ENCODE measurements at regions not wholly inside any gene's neighbourhood (a gene's known extent, or its start where the extent isn't known, plus 50 kb on each side); places are given as distances from the start of the nearest gene placed in this dataset.
"Not testable (repeated sequence)": the region's sequence is repeated elsewhere in the genome, so short reads cannot be mapped to it uniquely, and the experiment has no call there.

GRCh38 chr2:185268651-185269050 is 470.0 kb upstream of the FSIP2 start:
- H3K4me3 Mint-ChIP-seq, result no peak overlapping the region
- peaks cover 2% of the 10 kb centered on the region for H3K9me3 Mint-ChIP-seq
- no peak for DNase-seq
- H3K36me3 Mint-ChIP-seq, result no peaks in the 10 kb centered on the region
- H3K27ac Mint-ChIP-seq, result no peak overlapping the region
- no peaks in the 10 kb centered on the region for H3K4me1 Mint-ChIP-seq
- H3K27me3 Mint-ChIP-seq, result no peaks in the 10 kb centered on the region

- no peak overlapping the region for H3K4me3 Mint-ChIP-seq
- H3K27me3 Mint-ChIP-seq, result no peaks in the 10 kb centered on the region
- H3K9me3 Mint-ChIP-seq, result no peaks in the 10 kb centered on the region
- no peaks in the 10 kb centered on the region for H3K4me1 Mint-ChIP-seq
- DNase-seq, result no peak
- no peak overlapping the region for H3K27ac Mint-ChIP-seq
- no peaks in the 10 kb centered on the region for H3K36me3 Mint-ChIP-seq
Measured at GRCh38 chr2:185274718-185275484, 463.7 kb upstream of the FSIP2 start.

- not testable (repeated sequence) for DNase-seq, H3K36me3 Mint-ChIP-seq, H3K9me3 Mint-ChIP-seq, H3K4me1 Mint-ChIP-seq, H3K4me3 Mint-ChIP-seq, H3K27ac Mint-ChIP-seq, H3K27me3 Mint-ChIP-seq
Measured at GRCh38 chr2:185275979-185276378, 462.6 kb upstream of the FSIP2 start.

- no peaks in the 10 kb centered on the region for H3K9me3 Mint-ChIP-seq
- H3K36me3 Mint-ChIP-seq, result no peaks in the 10 kb centered on the region
- no peak for DNase-seq
- H3K4me1 Mint-ChIP-seq, result no peaks in the 10 kb centered on the region
- no peak overlapping the region for H3K4me3 Mint-ChIP-seq
- no peaks in the 10 kb centered on the region for H3K27me3 Mint-ChIP-seq
- no peak overlapping the region for H3K27ac Mint-ChIP-seq
Measured at GRCh38 chr2:185278761-185279160, 459.8 kb upstream of the FSIP2 start.

GRCh38 chr2:185279999-185280398 is 458.6 kb upstream of the FSIP2 start:
- H3K4me1 Mint-ChIP-seq, result no peaks in the 10 kb centered on the region
- H3K27ac Mint-ChIP-seq, result no peak overlapping the region
- no peak for DNase-seq
- no peaks in the 10 kb centered on the region for H3K9me3 Mint-ChIP-seq
- no peak overlapping the region for H3K4me3 Mint-ChIP-seq
- no peaks in the 10 kb centered on the region for H3K27me3 Mint-ChIP-seq
- no peaks in the 10 kb centered on the region for H3K36me3 Mint-ChIP-seq

- H3K27ac Mint-ChIP-seq, result no peak overlapping the region
- H3K9me3 Mint-ChIP-seq, result no peaks in the 10 kb centered on the region
- H3K27me3 Mint-ChIP-seq, result no peaks in the 10 kb centered on the region
- no peaks in the 10 kb centered on the region for H3K36me3 Mint-ChIP-seq
- no peak overlapping the region for H3K4me3 Mint-ChIP-seq
- no peak for DNase-seq
- no peaks in the 10 kb centered on the region for H3K4me1 Mint-ChIP-seq
Measured at GRCh38 chr2:185284696-185285095, 453.9 kb upstream of the FSIP2 start.

GRCh38 chr2:185290012-185290411 is 448.6 kb upstream of the FSIP2 start:
- not testable (repeated sequence) for H3K4me3 Mint-ChIP-seq, H3K27me3 Mint-ChIP-seq, H3K36me3 Mint-ChIP-seq, H3K4me1 Mint-ChIP-seq, H3K9me3 Mint-ChIP-seq, DNase-seq, H3K27ac Mint-ChIP-seq

GRCh38 chr2:185291035-185291647 is 447.5 kb upstream of the FSIP2 start:
- Mint-ChIP-seq H3K27me3 (no peaks in the 10 kb centered on the region), H3K4me3 (no peak overlapping the region), H3K4me1 (no peaks in the 10 kb centered on the region), H3K9me3 (no peaks in the 10 kb centered on the region), H3K27ac (no peak overlapping the region), H3K36me3 (no peaks in the 10 kb centered on the region)
- DNase-seq, result peak; percentile 6

GRCh38 chr2:185299867-185300266 is 438.7 kb upstream of the FSIP2 start:
- Mint-ChIP-seq H3K4me3 (no peak overlapping the region), H3K9me3 (no peaks in the 10 kb centered on the region), H3K4me1 (no peaks in the 10 kb centered on the region), H3K36me3 (no peaks in the 10 kb centered on the region), H3K27ac (no peak overlapping the region), H3K27me3 (no peaks in the 10 kb centered on the region)
- no peak for DNase-seq

GRCh38 chr2:185306119-185306518 is 432.5 kb upstream of the FSIP2 start:
- H3K36me3 Mint-ChIP-seq, result no peaks in the 10 kb centered on the region
- no peak overlapping the region for H3K27ac Mint-ChIP-seq

GRCh38 chr2:185316383-185316782 is 422.2 kb upstream of the FSIP2 start:
- no peak for DNase-seq
- Mint-ChIP-seq H3K27me3 (no peaks in the 10 kb centered on the region), H3K36me3 (no peaks in the 10 kb centered on the region)

More at GRCh38 chr2:185306119-185306518, 432.5 kb upstream of the FSIP2 start:
- Mint-ChIP-seq H3K27me3 (no peaks in the 10 kb centered on the region), H3K9me3 (no peaks in the 10 kb centered on the region), H3K4me3 (no peak overlapping the region), H3K4me1 (no peaks in the 10 kb centered on the region)
- no peak for DNase-seq

GRCh38 chr2:185318271-185318724 is 420.3 kb upstream of the FSIP2 start:
- Mint-ChIP-seq H3K9me3 (no peaks in the 10 kb centered on the region), H3K27me3 (no peaks in the 10 kb centered on the region), H3K36me3 (no peaks in the 10 kb centered on the region), H3K4me1 (no peaks in the 10 kb centered on the region), H3K27ac (no peak overlapping the region), H3K4me3 (no peak overlapping the region)
- DNase-seq, result no peak

More at GRCh38 chr2:185316383-185316782, 422.2 kb upstream of the FSIP2 start:
- Mint-ChIP-seq H3K27ac (no peak overlapping the region), H3K4me1 (no peaks in the 10 kb centered on the region), H3K9me3 (no peaks in the 10 kb centered on the region), H3K4me3 (no peak overlapping the region)

- DNase-seq, result no peak
- no peaks in the 10 kb centered on the region for H3K4me1 Mint-ChIP-seq
- H3K27me3 Mint-ChIP-seq, result no peaks in the 10 kb centered on the region
- H3K4me3 Mint-ChIP-seq, result no peak overlapping the region
- no peaks in the 10 kb centered on the region for H3K36me3 Mint-ChIP-seq
- no peak overlapping the region for H3K27ac Mint-ChIP-seq
- H3K9me3 Mint-ChIP-seq, result peaks cover 2% of the 10 kb centered on the region
Measured at GRCh38 chr2:185335879-185336278, 402.7 kb upstream of the FSIP2 start.

GRCh38 chr2:185337033-185337432 is 401.6 kb upstream of the FSIP2 start:
- H3K4me1 Mint-ChIP-seq, result no peaks in the 10 kb centered on the region
- H3K9me3 Mint-ChIP-seq, result peaks cover 2% of the 10 kb centered on the region
- no peaks in the 10 kb centered on the region for H3K27me3 Mint-ChIP-seq
- no peaks in the 10 kb centered on the region for H3K36me3 Mint-ChIP-seq
- no peak overlapping the region for H3K4me3 Mint-ChIP-seq
- DNase-seq, result no peak
- H3K27ac Mint-ChIP-seq, result no peak overlapping the region

GRCh38 chr2:185338104-185338503 is 400.5 kb upstream of the FSIP2 start:
- Mint-ChIP-seq H3K36me3 (no peaks in the 10 kb centered on the region), H3K4me1 (no peaks in the 10 kb centered on the region)

GRCh38 chr2:185347445-185347844 is 391.2 kb upstream of the FSIP2 start:
- DNase-seq, result no peak
- Mint-ChIP-seq H3K4me1 (no peaks in the 10 kb centered on the region), H3K36me3 (no peaks in the 10 kb centered on the region), H3K4me3 (no peak overlapping the region), H3K27ac (no peak overlapping the region), H3K9me3 (no peaks in the 10 kb centered on the region), H3K27me3 (no peaks in the 10 kb centered on the region)

More at GRCh38 chr2:185338104-185338503, 400.5 kb upstream of the FSIP2 start:
- H3K27me3 Mint-ChIP-seq, result no peaks in the 10 kb centered on the region
- H3K27ac Mint-ChIP-seq, result no peak overlapping the region
- H3K4me3 Mint-ChIP-seq, result no peak overlapping the region
- no peak for DNase-seq
- peaks cover 2% of the 10 kb centered on the region for H3K9me3 Mint-ChIP-seq

Measured in activated naive CD8-positive, alpha-beta T cell treated with anti-CD3 and anti-CD28 coated beads for 36 hours (primary cell).